Esophagus muscularis mucosa (tissue), 3 donors: ENCODE measurements at regions not wholly inside any gene's neighbourhood (a gene's known extent, or its start where the extent isn't known, plus 50 kb on each side); places are given as distances from the start of the nearest gene placed in this dataset.

ENCODE experiments used
- POLR2A ChIP-seq: fragments of 450-650 bp; IDR thresholded peaks from one replicate; pipeline ENCODE4 v1.6.1; 2017; ENCODE audit warnings: antibody characterized with exemption, moderate library complexity, mild to moderate bottlenecking, low read depth
- POLR2AphosphoS5 ChIP-seq, 2 donors: sonication (generic); formaldehyde crosslinking; IDR thresholded peaks; one replicate each; pipeline ENCODE4 v1.6.1; 2017; ENCODE audit warnings: antibody characterized with exemption in 2 of 2
- TF ChIP-seq, protein P1 (sequence below), 3 experiments: fragments of 200-600 bp in 2 of 3; fragments of 450-650 bp in 1 of 3; sonication (generic) in 2 of 3; IDR thresholded peaks; one replicate each; pipeline ENCODE4 v1.5.1; 2017 to 2019; ENCODE audit warnings: antibody characterized with exemption in 3 of 3, mild to moderate bottlenecking in 2 of 3, moderate library complexity in 1 of 3

GRCh38 chr2:142591420-142591819 lies 286.0 kb upstream of the KYNU start:
- TF ChIP-seq, protein P1, sequence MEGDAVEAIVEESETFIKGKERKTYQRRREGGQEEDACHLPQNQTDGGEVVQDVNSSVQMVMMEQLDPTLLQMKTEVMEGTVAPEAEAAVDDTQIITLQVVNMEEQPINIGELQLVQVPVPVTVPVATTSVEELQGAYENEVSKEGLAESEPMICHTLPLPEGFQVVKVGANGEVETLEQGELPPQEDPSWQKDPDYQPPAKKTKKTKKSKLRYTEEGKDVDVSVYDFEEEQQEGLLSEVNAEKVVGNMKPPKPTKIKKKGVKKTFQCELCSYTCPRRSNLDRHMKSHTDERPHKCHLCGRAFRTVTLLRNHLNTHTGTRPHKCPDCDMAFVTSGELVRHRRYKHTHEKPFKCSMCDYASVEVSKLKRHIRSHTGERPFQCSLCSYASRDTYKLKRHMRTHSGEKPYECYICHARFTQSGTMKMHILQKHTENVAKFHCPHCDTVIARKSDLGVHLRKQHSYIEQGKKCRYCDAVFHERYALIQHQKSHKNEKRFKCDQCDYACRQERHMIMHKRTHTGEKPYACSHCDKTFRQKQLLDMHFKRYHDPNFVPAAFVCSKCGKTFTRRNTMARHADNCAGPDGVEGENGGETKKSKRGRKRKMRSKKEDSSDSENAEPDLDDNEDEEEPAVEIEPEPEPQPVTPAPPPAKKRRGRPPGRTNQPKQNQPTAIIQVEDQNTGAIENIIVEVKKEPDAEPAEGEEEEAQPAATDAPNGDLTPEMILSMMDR (IDR thresholded peaks at IDR 0.05): no peak
- TF ChIP-seq POLR2A (no peak), POLR2AphosphoS5 (IDR thresholded peaks at IDR 0.05) (no peak)
